VCaP (cell line): ENCODE measurements at regions not wholly inside any gene's neighbourhood (a gene's known extent, or its start where the extent isn't known, plus 50 kb on each side); places are given as distances from the start of the nearest gene placed in this dataset.

ENCODE experiments used
- H3K27ac ChIP-seq: fragments of 450-650 bp; 2 replicates; pipeline ENCODE4 v1.5.1; 2017
- TF ChIP-seq, protein P1 (sequence below): fragments of 450-650 bp; conservative IDR thresholded peaks from 2 replicates; pipeline ENCODE4 v1.5.1; 2017; ENCODE audit warnings: mild to moderate bottlenecking, moderate library complexity

DNA sequence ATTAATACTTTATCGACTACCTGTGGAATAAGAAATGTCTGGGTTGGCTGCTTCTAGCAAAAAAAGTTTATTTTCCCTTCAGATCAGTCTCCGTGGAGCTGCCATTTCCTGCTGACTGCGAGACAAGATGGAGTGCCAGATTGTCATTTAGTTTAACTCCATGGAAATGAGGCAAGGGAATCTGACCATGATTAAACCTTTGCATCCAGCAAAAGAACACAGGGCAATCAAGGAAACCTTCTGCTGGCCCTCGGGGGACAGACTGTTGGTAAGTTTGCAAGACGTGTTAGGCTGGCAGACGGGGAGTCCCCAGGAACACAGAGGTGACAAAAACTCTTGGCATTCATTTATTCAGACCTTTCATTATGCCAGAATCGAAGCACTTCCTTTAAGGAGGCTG is 52.2 kb upstream of the SPACA1 start:
- H3K27ac ChIP-seq, result no peak overlapping the region
- TF ChIP-seq, protein P1, sequence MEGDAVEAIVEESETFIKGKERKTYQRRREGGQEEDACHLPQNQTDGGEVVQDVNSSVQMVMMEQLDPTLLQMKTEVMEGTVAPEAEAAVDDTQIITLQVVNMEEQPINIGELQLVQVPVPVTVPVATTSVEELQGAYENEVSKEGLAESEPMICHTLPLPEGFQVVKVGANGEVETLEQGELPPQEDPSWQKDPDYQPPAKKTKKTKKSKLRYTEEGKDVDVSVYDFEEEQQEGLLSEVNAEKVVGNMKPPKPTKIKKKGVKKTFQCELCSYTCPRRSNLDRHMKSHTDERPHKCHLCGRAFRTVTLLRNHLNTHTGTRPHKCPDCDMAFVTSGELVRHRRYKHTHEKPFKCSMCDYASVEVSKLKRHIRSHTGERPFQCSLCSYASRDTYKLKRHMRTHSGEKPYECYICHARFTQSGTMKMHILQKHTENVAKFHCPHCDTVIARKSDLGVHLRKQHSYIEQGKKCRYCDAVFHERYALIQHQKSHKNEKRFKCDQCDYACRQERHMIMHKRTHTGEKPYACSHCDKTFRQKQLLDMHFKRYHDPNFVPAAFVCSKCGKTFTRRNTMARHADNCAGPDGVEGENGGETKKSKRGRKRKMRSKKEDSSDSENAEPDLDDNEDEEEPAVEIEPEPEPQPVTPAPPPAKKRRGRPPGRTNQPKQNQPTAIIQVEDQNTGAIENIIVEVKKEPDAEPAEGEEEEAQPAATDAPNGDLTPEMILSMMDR, result no peak

DNA sequence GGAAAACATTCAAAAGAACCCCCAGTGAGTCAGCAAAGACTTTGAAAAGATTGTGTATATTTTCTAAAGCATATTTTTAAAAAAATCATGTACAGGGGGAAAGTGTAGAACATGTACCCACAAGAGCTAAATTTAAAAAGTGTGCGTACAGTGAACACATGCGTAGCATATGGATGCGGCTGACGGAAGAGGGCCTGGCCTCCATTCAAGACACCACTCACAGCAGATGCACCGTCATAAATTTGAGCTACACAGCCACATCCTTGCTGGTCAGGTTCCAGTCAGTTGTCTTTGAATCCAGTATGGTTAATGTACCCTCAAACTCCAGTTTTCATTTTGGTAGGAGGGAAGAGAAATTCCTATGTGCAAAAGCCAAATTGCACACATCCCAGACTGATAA is 54.3 kb upstream of the SPACA1 start:
- TF ChIP-seq, protein P1, result no peak
- H3K27ac ChIP-seq, result no peak overlapping the region

DNA sequence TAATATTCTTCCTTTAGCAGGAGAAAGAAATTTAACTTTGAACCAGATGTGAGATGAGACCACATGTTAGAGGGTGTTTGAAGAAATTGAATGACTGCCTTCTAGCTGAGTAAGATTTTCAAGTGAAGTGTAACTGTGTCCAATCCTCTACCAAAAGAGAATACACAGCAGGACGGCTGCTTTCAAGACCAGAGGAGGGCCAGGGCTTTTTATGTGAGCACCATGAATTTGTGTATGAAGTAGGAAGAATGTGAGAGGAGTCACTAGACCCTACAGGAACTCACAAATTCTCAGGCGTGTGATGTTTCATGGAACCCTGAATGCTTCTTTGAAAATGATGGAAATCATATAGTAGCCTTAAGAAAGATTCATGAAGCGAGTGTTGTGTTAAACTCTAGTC is 56.8 kb upstream of the SPACA1 start:
- H3K27ac ChIP-seq, result no peak overlapping the region
- TF ChIP-seq, protein P1, result no peak

DNA sequence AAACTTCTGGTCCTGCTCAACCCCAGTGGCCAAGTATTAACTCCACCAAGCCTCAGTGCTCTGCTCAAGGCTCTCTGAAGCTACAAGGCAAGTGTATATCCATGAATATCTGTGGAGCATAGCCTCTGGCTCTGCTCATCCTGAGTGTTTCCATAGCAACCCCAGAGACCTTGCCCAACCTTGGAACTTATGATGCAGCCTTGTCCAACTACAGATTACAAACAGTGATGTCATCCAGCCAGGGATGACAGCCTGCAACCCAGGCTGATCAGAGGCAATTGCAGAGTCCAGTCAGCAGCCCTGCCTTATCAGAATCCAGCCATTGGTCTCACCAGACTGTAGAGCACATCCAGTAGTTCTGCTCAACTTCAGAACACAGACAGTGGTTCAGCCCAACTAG is 65.5 kb upstream of the SPACA1 start:
- TF ChIP-seq, protein P1, result no peak

DNA sequence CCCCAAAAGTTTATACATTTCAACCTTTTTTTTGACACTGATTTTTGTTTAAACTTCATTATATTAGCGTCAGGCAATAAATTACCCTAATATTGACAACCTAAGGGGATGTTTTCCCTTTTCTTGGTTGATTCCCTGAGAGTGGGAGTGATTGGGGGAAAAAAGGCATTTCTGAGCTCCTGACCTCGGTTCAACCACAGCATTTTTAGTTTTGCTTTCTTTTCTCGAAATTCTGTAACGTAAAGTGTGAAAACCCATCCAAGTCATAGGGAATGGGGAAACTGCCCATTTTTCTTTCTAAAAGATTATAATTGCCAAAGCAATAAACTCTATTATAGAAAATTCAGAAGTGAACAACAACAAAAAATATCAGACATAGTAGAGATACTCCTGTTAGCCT is 67.9 kb upstream of the SPACA1 start:
- TF ChIP-seq, protein P1, result no peak

More for the DNA sequence above, 65.5 kb upstream of the SPACA1 start:
- no peak overlapping the region for H3K27ac ChIP-seq

DNA sequence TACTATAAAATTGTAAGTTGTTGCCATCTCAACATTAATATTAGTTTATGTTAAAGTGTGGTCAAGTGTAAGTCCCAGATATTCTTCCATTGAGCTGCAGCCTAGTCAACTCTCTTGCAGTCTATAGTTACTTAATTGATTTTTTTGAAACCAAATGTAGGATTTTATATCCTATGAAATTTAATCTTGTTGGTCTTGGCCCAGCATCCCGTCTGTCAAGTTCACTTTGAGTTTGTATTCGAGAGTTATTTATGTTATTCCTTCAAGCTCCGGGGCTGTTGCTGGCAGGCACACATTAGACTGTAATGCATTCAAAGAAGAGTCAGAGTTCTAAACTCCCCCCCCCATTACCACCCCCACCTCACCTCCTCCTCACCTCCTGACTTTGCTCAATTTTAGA is 71.0 kb upstream of the SPACA1 start:
- H3K27ac ChIP-seq, result no peak overlapping the region
- TF ChIP-seq, protein P1, result no peak

More for the DNA sequence above, 67.9 kb upstream of the SPACA1 start:
- no peak overlapping the region for H3K27ac ChIP-seq

DNA sequence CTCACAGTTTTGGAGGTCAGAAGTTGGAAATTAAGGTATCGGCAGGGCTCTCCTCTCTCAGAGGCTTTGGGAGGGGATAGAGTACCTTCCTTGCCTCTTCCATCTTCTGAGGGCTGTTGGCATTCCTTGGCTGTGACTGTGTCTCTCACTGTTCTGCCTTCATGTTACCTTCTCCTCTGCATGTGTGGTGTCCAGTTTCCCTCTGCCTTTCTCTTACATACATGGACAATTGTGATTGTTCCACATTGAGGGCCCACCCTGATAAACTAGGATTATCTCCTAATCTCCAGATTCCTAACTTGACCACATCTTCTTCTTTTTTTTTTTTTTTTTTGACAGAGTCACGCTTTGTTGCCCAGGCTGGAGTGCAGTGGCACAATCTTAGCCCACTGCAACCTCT is 72.1 kb upstream of the SPACA1 start:
- TF ChIP-seq, protein P1, result no peak
- no peak overlapping the region for H3K27ac ChIP-seq

DNA sequence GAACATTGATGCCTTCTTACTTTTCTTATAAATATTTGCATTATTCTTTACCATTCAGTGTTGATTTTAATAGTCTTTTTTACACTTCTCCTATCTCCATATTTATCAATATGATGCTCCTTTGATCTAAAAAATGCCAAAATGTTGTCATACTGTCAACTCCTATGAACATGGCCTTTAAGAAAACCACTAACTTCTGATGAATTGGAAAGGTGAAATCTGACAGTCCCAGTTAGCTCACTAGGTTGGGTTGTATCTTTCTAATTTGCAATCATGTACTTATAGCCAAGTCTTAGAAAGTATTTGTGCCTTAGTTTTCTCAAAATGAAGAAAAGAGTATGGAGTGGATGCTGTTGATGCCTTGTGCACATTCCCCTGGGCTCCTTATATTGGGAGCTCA is 75.4 kb upstream of the SPACA1 start:
- TF ChIP-seq, protein P1, result no peak
- H3K27ac ChIP-seq, result no peak overlapping the region
